WERI-Rb-1 (cell line): ENCODE measurements at regions not wholly inside any gene's neighbourhood (a gene's known extent, or its start where the extent isn't known, plus 50 kb on each side); places are given as distances from the start of the nearest gene placed in this dataset.

Experiments
- DNase-seq: peaks from one replicate; pipeline ENCODE4 v3.0.0-alpha.2; 2020
- H3K27ac ChIP-seq: fragments of 250-450 bp; sonication (Bioruptor Pico); 2 replicates; pipeline ENCODE4 v1.5.1; 2020; ENCODE audit warnings: mild to moderate bottlenecking, moderate library complexity
- H3K27me3 ChIP-seq: fragments of 250-450 bp; sonication (Bioruptor Pico); 2 replicates; pipeline ENCODE4 v1.5.1; 2021; ENCODE audit warnings: mild to moderate bottlenecking, low read depth, moderate library complexity; ENCODE audit not compliant: insufficient read depth, severe bottlenecking
- H3K36me3 ChIP-seq: fragments of 250-450 bp; sonication (Bioruptor Pico); 2 replicates; pipeline ENCODE4 v1.5.1; 2020; ENCODE audit warnings: mild to moderate bottlenecking, moderate library complexity
- H3K4me3 ChIP-seq: 2 replicates; pipeline ENCODE4 v1.5.1; 2011; ENCODE audit warnings: low read depth, mild to moderate bottlenecking, control low read depth, low read length
- H3K9me3 ChIP-seq: fragments of 250-450 bp; sonication (Bioruptor Pico); 2 replicates; pipeline ENCODE4 v1.5.1; 2021; ENCODE audit warnings: mild to moderate bottlenecking, moderate library complexity; ENCODE audit not compliant: severe bottlenecking
- TF ChIP-seq, protein P1 (sequence below): IDR thresholded peaks from 2 replicates; pipeline ENCODE4 v1.5.1; 2011; ENCODE audit warnings: low read depth, mild to moderate bottlenecking, control low read depth, inconsistent platforms, low read length

- Histone ChIP-seq H3K9me3 (no peaks in the 10 kb centered on the region), H3K4me3 (no peak overlapping the region), H3K27ac (no peak overlapping the region), H3K36me3 (no peaks in the 10 kb centered on the region), H3K27me3 (no peaks in the 10 kb centered on the region)
- DNase-seq: no peak
- TF ChIP-seq, protein P1, sequence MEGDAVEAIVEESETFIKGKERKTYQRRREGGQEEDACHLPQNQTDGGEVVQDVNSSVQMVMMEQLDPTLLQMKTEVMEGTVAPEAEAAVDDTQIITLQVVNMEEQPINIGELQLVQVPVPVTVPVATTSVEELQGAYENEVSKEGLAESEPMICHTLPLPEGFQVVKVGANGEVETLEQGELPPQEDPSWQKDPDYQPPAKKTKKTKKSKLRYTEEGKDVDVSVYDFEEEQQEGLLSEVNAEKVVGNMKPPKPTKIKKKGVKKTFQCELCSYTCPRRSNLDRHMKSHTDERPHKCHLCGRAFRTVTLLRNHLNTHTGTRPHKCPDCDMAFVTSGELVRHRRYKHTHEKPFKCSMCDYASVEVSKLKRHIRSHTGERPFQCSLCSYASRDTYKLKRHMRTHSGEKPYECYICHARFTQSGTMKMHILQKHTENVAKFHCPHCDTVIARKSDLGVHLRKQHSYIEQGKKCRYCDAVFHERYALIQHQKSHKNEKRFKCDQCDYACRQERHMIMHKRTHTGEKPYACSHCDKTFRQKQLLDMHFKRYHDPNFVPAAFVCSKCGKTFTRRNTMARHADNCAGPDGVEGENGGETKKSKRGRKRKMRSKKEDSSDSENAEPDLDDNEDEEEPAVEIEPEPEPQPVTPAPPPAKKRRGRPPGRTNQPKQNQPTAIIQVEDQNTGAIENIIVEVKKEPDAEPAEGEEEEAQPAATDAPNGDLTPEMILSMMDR: 0 out of 2 replicates have a peak, but pooled peaks have one; percentile 21
Measured at GRCh38 chr22:48507595-48508350, 1319.9 kb downstream of the BRD1 start.

- no peak for DNase-seq
Measured at GRCh38 chr22:48507171-48507570, 1320.5 kb downstream of the BRD1 start.

DNA sequence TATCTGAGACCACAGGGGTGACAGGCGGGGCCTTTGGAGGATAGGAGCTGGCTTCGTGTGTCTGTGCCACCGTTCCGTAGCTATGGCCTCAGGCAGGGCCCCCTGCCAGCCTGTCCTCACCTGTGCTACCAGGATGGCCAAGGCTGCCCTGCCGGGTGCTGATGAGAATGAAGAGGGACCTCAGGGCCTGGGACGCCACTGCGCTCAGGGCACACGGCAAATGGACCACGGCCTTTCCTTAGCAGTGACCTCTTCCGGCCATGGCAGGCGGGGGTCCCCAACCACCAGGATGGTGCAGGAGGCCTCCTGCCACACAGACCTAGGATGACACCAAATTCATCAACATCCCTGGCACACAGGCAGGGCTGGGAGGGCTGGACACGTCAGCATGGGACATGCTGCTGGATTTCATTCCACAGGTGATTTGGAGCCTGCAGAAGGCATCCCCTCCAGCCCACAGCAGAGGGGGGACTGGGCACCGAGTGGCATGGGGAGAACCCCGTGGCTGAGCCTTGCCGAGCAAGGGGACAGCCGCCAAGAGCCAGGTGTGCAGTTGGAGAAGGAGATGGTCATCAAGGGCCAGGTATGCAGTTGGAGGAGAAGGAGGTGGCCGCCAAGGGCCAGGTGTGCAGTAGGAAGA is 1321.0 kb downstream of the BRD1 start:
- H3K27ac ChIP-seq: no peak overlapping the region
- no peaks in the 10 kb centered on the region for H3K27me3 ChIP-seq
- DNase-seq: no peak
- no peaks in the 10 kb centered on the region for H3K36me3 ChIP-seq
- no peak overlapping the region for H3K4me3 ChIP-seq
- TF ChIP-seq, protein P1: no peak
- no peaks in the 10 kb centered on the region for H3K9me3 ChIP-seq

More at GRCh38 chr22:48507171-48507570, 1320.5 kb downstream of the BRD1 start:
- Histone ChIP-seq H3K9me3 (no peaks in the 10 kb centered on the region), H3K36me3 (no peaks in the 10 kb centered on the region), H3K27me3 (no peaks in the 10 kb centered on the region), H3K27ac (no peak overlapping the region), H3K4me3 (no peak overlapping the region)
- TF ChIP-seq, protein P1: no peak

DNA sequence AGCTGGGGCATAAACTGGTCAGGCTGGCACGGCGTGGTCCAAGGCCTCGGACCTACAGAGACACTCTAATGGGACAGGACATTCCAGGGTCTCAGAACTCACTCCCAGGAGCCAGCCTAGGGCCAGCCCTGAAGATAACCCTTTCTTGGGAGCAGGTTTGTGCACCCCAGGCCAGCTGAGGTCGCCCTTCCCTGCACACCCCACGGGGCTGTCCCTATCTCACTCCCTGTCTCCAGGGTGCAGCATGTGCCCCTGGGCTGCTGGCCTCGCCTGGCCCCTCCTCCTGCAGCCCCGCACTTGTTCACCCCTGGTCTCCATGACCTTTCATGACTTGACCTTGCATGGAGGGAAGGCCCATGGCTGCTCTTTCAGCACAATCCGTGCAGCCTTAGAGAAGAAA is 1321.8 kb downstream of the BRD1 start:
- Histone ChIP-seq H3K27me3 (no peaks in the 10 kb centered on the region), H3K9me3 (no peaks in the 10 kb centered on the region), H3K4me3 (no peak overlapping the region), H3K27ac (no peak overlapping the region), H3K36me3 (no peaks in the 10 kb centered on the region)
- DNase-seq: no peak
- TF ChIP-seq, protein P1: no peak

DNA sequence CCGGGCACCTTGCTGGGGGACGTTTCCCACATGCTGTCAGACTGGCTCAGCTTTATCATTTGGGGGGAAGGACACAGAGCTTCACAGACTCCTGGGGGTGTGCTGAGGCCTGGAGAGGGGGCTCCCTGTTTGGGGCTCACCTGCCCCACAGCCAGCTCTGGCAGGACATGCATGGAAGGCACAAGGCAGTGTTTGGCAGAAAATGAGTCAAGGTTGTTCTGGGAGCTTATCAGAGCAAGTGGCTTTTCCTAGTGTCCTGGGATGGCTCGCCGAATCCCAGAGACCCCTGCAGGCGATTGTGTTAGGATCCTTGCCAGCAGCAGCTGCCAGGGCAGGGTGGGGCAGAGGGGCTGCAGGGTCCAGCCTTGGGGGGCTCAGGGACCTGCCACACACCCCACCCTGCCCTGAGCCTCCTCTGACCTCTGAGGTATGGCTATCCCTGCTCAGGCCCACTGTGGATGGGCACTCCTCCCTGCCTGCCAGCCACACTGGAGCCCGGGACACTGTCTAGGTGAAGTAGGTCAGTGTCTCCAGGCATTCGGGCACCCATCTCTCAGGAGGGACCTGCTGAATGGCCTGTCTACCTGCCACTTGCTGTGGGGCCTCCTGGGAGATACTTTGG is 1323.0 kb downstream of the BRD1 start:
- H3K27me3 ChIP-seq: no peaks in the 10 kb centered on the region
- H3K9me3 ChIP-seq: no peaks in the 10 kb centered on the region
- no peak overlapping the region for H3K4me3 ChIP-seq
- TF ChIP-seq, protein P1: no peak
- no peaks in the 10 kb centered on the region for H3K36me3 ChIP-seq
- no peak overlapping the region for H3K27ac ChIP-seq
- DNase-seq: no peak
